ENCODE measurements at regions not wholly inside any gene's neighbourhood (a gene's known extent, or its start where the extent isn't known, plus 50 kb on each side); places are given as distances from the start of the nearest gene placed in this dataset.

GRCh38 chr3:34301313-34301712, 502.9 kb downstream of the PDCD6IP start:
- no peak for TF ChIP-seq CTCF (IDR thresholded peaks at IDR 0.05; ENCODE audit: low read depth, low read length)
- TF ChIP-seq EZH2phosphoT487 (IDR thresholded peaks at IDR 0.05; ENCODE audit: low read depth) = no peak
